ENCODE measurements at regions not wholly inside any gene's neighbourhood (a gene's known extent, or its start where the extent isn't known, plus 50 kb on each side); places are given as distances from the start of the nearest gene placed in this dataset.

- TF ChIP-seq CTCF (IDR thresholded peaks at IDR 0.05) (no peak), POLR2A (IDR thresholded peaks at IDR 0.05) (no peak), EP300 (IDR thresholded peaks at IDR 0.05; ENCODE audit: low read depth) (no peak), POLR2AphosphoS5 (IDR thresholded peaks at IDR 0.05) (no peak)
Measured at GRCh38 chr19:32294871-32295438, 50.5 kb upstream of the ZNF507 start.

All from transverse colon (tissue), 4 donors.